Stimulated activated memory B cell treated with anti-CD40 and anti-IgM and Interleukin-4, amounts not matched to agents 10 μg/mL and 1 μg/mL and 100 μg/mL, for 72 hours (primary cell): ENCODE measurements at regions not wholly inside any gene's neighbourhood (a gene's known extent, or its start where the extent isn't known, plus 50 kb on each side); places are given as distances from the start of the nearest gene placed in this dataset.
"Not testable (repeated sequence)": the region's sequence is repeated elsewhere in the genome, so short reads cannot be mapped to it uniquely, and the experiment has no call there.

ENCODE experiments used
- ATAC-seq: fragments of 150-1000 bp; cut with Tn5 transposase; 2 replicates; pipeline ENCODE4 v1.10.0; 2021
- H3K27ac Mint-ChIP-seq: one replicate; pipeline ENCODE4 v1.8.0; 2022; ENCODE audit warnings: mild to moderate bottlenecking, mixed read lengths
- H3K27me3 Mint-ChIP-seq: one replicate; pipeline ENCODE4 v1.8.0; 2022; ENCODE audit warnings: mixed read lengths
- H3K36me3 Mint-ChIP-seq: one replicate; pipeline ENCODE4 v1.8.0; 2022; ENCODE audit warnings: mixed read lengths
- H3K4me1 Mint-ChIP-seq: one replicate; pipeline ENCODE4 v1.8.0; 2022; ENCODE audit warnings: mixed read lengths
- H3K4me3 Mint-ChIP-seq: one replicate; pipeline ENCODE4 v1.8.0; 2022; ENCODE audit warnings: mild to moderate bottlenecking, moderate library complexity, mixed read lengths
- H3K9me3 Mint-ChIP-seq: one replicate; pipeline ENCODE4 v1.8.0; 2022; ENCODE audit warnings: mixed read lengths

GRCh38 chr7:98745722-98746318 lies 124.0 kb downstream of the TMEM130 start:
- Mint-ChIP-seq H3K9me3 (no peaks in the 10 kb centered on the region), H3K36me3 (no peaks in the 10 kb centered on the region), H3K4me1 (no peaks in the 10 kb centered on the region), H3K27me3 (peaks cover 32% of the 10 kb centered on the region), H3K27ac (no peak overlapping the region), H3K4me3 (no peak overlapping the region)
- ATAC-seq, result no peak

DNA sequence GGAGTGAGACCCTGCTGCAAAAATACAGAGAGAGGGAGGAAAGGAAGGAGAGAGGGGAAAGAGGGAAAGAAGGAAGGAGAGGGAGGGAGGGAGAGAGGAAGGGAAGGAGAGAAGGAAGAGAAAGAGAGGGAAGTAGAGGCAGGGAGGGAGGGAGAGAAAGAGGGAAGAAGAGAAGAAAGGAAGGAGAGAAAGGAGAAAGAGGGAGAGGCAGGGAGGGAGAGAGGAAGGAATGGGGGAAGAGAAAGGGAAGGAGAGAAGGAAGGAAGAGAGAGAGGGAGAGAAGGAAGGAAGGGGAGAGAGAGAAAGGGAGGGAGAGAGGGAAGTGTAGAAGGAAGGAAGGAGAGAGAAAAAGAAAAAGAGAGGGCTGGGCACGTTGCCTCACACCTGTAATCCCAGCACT lies 121.7 kb downstream of the TMEM130 start:
- H3K4me1 Mint-ChIP-seq, result no peaks in the 10 kb centered on the region
- no peak for ATAC-seq
- H3K4me3 Mint-ChIP-seq, result no peak overlapping the region
- no peaks in the 10 kb centered on the region for H3K36me3 Mint-ChIP-seq
- H3K27me3 Mint-ChIP-seq, result peaks cover 34% of the 10 kb centered on the region
- no peaks in the 10 kb centered on the region for H3K9me3 Mint-ChIP-seq
- no peak overlapping the region for H3K27ac Mint-ChIP-seq

DNA sequence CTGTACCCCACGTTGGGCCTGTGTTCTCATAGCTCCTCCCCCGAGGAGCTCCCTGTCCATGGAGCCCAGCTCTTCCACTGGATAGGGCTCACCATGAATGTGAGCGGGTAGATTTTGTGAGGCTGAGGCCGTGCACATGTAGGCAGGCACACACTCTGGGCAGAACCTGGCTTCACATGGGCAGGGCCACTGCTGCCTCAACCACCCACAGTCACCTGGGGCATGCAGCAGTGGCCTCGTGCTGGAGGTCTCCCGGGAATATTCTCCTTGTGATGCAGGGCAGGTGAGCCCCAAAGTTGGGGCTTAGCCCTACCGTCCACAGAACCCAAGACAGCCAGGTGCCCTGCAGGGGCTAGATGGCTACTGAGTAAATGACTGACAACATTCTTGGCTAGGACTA lies 116.6 kb downstream of the TMEM130 start:
- Mint-ChIP-seq H3K36me3 (no peaks in the 10 kb centered on the region), H3K4me3 (no peak overlapping the region), H3K27ac (no peak overlapping the region), H3K4me1 (no peaks in the 10 kb centered on the region), H3K27me3 (peaks cover 19% of the 10 kb centered on the region), H3K9me3 (no peaks in the 10 kb centered on the region)
- ATAC-seq, result peak; percentile 35

- Mint-ChIP-seq H3K27me3 (peaks cover 14% of the 10 kb centered on the region), H3K27ac (no peak overlapping the region), H3K9me3 (peaks cover 6% of the 10 kb centered on the region), H3K4me3 (no peak overlapping the region), H3K4me1 (no peaks in the 10 kb centered on the region), H3K36me3 (no peaks in the 10 kb centered on the region)
- no peak for ATAC-seq
Observed at GRCh38 chr7:98753989-98754479, 115.8 kb downstream of the TMEM130 start.

- no peaks in the 10 kb centered on the region for H3K4me1 Mint-ChIP-seq
- no peak overlapping the region for H3K4me3 Mint-ChIP-seq
- peak; percentile 17 for ATAC-seq
Observed at GRCh38 chr7:98755138-98755898, 114.5 kb downstream of the TMEM130 start.

GRCh38 chr7:98758157-98758556 lies 111.7 kb downstream of the TMEM130 start:
- H3K36me3 Mint-ChIP-seq, result no peaks in the 10 kb centered on the region
- H3K27ac Mint-ChIP-seq, result no peak overlapping the region
- H3K9me3 Mint-ChIP-seq, result peaks cover 9% of the 10 kb centered on the region
- no peak overlapping the region for H3K4me3 Mint-ChIP-seq
- ATAC-seq, result no peak
- H3K4me1 Mint-ChIP-seq, result no peaks in the 10 kb centered on the region
- peaks cover 36% of the 10 kb centered on the region for H3K27me3 Mint-ChIP-seq

More at GRCh38 chr7:98755138-98755898, 114.5 kb downstream of the TMEM130 start:
- H3K27ac Mint-ChIP-seq, result no peak overlapping the region
- no peaks in the 10 kb centered on the region for H3K36me3 Mint-ChIP-seq
- H3K9me3 Mint-ChIP-seq, result peaks cover 9% of the 10 kb centered on the region
- peaks cover 24% of the 10 kb centered on the region for H3K27me3 Mint-ChIP-seq

GRCh38 chr7:98760201-98760651 lies 109.6 kb downstream of the TMEM130 start:
- Mint-ChIP-seq H3K27ac (no peak overlapping the region), H3K36me3 (no peaks in the 10 kb centered on the region), H3K27me3 (peaks cover 36% of the 10 kb centered on the region), H3K4me3 (no peak overlapping the region), H3K9me3 (peaks cover 9% of the 10 kb centered on the region), H3K4me1 (no peaks in the 10 kb centered on the region)
- no peak for ATAC-seq

DNA sequence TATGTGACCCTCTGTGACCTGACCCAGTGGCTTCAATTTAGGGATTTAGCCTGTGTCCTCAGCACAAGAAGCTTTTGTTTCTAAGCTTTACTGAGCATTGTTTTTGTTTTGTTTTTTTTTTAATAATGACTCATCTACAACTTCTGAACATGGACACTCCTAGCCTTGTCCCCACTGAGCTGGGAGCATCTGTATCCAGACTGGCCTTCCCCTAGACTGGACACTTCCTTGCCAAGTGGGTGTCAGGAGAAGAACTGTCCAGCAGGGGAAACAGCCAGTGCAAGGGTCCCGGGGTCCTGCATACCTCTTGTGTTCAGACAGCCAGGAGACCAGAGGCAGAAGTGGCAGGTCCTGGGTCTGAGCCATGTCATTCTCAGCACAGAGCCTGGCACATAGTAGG lies 108.6 kb downstream of the TMEM130 start:
- ATAC-seq, result no peak
- no peaks in the 10 kb centered on the region for H3K4me1 Mint-ChIP-seq
- H3K27me3 Mint-ChIP-seq, result peaks cover 36% of the 10 kb centered on the region
- H3K9me3 Mint-ChIP-seq, result peaks cover 9% of the 10 kb centered on the region
- no peak overlapping the region for H3K27ac Mint-ChIP-seq
- no peak overlapping the region for H3K4me3 Mint-ChIP-seq
- H3K36me3 Mint-ChIP-seq, result no peaks in the 10 kb centered on the region

DNA sequence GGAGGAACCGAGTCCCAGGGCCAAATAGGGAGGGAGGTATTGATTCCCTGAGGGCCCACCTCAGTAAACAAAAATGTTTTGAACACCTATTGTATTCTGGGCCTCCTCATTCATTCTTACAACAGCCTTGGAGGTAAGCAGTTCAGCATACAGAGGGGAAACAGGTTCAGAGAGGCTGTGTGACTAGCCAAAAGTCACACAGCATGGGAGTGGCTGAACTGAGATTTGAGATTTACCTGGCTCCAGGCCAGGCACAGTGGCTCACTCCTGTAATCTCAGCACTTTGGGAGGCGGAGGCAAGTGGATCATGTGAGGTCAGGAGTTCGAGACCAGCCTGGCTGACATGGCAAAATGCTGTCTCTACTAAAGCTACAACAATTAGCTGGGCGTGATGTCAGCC lies 107.2 kb downstream of the TMEM130 start:
- Mint-ChIP-seq H3K4me1 (no peaks in the 10 kb centered on the region), H3K4me3 (no peak overlapping the region), H3K9me3 (peaks cover 9% of the 10 kb centered on the region), H3K27ac (no peak overlapping the region), H3K36me3 (no peaks in the 10 kb centered on the region), H3K27me3 (peaks cover 36% of the 10 kb centered on the region)
- no peak for ATAC-seq

GRCh38 chr7:98763441-98763840 lies 106.4 kb downstream of the TMEM130 start:
- Mint-ChIP-seq H3K4me1 (no peaks in the 10 kb centered on the region), H3K27ac (no peak overlapping the region), H3K27me3 (peaks cover 36% of the 10 kb centered on the region), H3K4me3 (no peak overlapping the region), H3K36me3 (no peaks in the 10 kb centered on the region), H3K9me3 (peaks cover 9% of the 10 kb centered on the region)
- no peak for ATAC-seq

GRCh38 chr7:98764946-98765345 lies 104.9 kb downstream of the TMEM130 start:
- ATAC-seq, result no peak
- no peaks in the 10 kb centered on the region for H3K9me3 Mint-ChIP-seq
- H3K27ac Mint-ChIP-seq, result no peak overlapping the region
- no peak overlapping the region for H3K4me3 Mint-ChIP-seq
- no peaks in the 10 kb centered on the region for H3K4me1 Mint-ChIP-seq
- no peaks in the 10 kb centered on the region for H3K36me3 Mint-ChIP-seq
- H3K27me3 Mint-ChIP-seq, result peaks cover 25% of the 10 kb centered on the region

DNA sequence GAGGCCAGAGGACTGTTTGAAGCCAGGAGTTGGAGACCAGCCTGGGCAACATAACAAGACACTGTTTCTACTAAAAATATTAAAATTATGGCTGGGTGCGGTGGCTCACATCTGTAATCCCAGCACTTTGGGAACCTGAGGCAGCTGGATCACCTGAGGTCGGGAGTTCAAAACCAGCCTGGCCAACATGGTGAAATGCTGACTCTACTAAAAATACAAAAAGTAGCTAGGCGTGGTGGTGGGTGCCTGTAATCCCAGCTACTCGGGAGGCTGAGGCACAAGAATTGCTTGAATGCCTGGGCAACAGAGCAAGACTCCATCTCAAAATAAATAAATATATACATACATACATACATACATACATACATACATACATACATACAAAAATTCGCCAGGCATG lies 99.7 kb downstream of the TMEM130 start:
- not testable (repeated sequence) for H3K27ac Mint-ChIP-seq, H3K36me3 Mint-ChIP-seq, H3K4me3 Mint-ChIP-seq, ATAC-seq, H3K9me3 Mint-ChIP-seq
- H3K27me3 Mint-ChIP-seq, result peaks cover 26% of the 10 kb centered on the region
- H3K4me1 Mint-ChIP-seq, result peaks cover 16% of the 10 kb centered on the region

GRCh38 chr7:98771519-98771918 lies 98.3 kb downstream of the TMEM130 start:
- H3K4me3 Mint-ChIP-seq, result no peak overlapping the region
- peaks cover 16% of the 10 kb centered on the region for H3K4me1 Mint-ChIP-seq
- H3K9me3 Mint-ChIP-seq, result no peaks in the 10 kb centered on the region
- H3K27me3 Mint-ChIP-seq, result peaks cover 31% of the 10 kb centered on the region
- no peaks in the 10 kb centered on the region for H3K36me3 Mint-ChIP-seq
- peak; percentile 18 for ATAC-seq
- H3K27ac Mint-ChIP-seq, result no peak overlapping the region

DNA sequence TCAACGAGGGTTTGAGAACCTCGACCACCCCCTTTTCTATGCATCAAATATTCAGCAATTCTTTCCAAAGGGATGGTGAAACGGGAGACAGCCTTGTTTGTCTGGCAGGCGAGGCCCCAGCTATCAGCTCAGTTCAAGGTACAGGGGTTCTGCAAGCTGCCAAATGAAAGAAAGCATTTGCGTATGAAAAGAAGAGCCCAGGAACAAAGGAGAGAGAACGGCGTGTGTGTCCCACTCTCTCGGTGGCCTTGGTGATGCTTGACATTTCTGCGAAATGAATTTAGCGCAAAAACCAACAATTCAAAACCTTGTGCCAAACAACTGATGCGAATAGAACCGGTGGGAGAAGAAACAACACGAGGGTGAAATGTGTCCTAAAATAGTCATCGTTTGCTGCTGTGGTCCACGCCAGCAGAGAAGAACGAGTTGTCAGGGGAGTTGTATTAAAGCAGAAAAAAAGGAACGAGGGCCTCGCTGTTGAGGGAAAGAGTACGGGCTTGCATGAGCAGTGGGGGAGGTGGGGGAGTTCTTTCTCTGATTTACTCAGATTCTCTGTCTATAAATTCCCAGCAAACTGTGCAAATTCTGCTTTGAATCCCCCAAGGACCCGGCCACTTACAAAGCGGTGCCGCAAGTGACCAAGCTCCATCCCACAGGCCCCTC lies 97.7 kb downstream of the TMEM130 start:
- H3K9me3 Mint-ChIP-seq, result no peaks in the 10 kb centered on the region
- peaks cover 16% of the 10 kb centered on the region for H3K4me1 Mint-ChIP-seq
- peaks cover 31% of the 10 kb centered on the region for H3K27me3 Mint-ChIP-seq
- H3K36me3 Mint-ChIP-seq, result no peaks in the 10 kb centered on the region
- H3K27ac Mint-ChIP-seq, result no peak overlapping the region
- H3K4me3 Mint-ChIP-seq, result no peak overlapping the region
- peak; percentile 56 for ATAC-seq

GRCh38 chr7:98774884-98775283 lies 94.9 kb downstream of the TMEM130 start:
- Mint-ChIP-seq H3K9me3 (peaks cover 4% of the 10 kb centered on the region), H3K36me3 (no peaks in the 10 kb centered on the region), H3K4me1 (peaks cover 16% of the 10 kb centered on the region), H3K4me3 (no peak overlapping the region), H3K27me3 (peaks cover 40% of the 10 kb centered on the region), H3K27ac (no peak overlapping the region)
- ATAC-seq, result no peak
